Ascending aorta (tissue), 2 donors: ENCODE measurements at regions not wholly inside any gene's neighbourhood (a gene's known extent, or its start where the extent isn't known, plus 50 kb on each side); places are given as distances from the start of the nearest gene placed in this dataset.

Experiments
- DNase-seq, 2 donors: peaks; one replicate each; pipeline ENCODE4 v3.0.0-alpha.2; 2019; ENCODE audit warnings: low spot score in 2 of 2
- H3K27ac ChIP-seq, 2 donors: fragments of 200-600 bp; sonication (generic); one replicate each; pipeline ENCODE4 v1.5.1; 2016 to 2017; ENCODE audit warnings: mild to moderate bottlenecking in 1 of 2
- H3K27me3 ChIP-seq: fragments of 200-600 bp; sonication (generic); one replicate; pipeline ENCODE4 v1.5.1; 2017
- H3K36me3 ChIP-seq, 2 donors: fragments of 200-600 bp; sonication (generic); one replicate each; pipeline ENCODE4 v1.5.1; 2016
- H3K4me1 ChIP-seq, 2 donors: fragments of 200-600 bp; sonication (generic); one replicate each; pipeline ENCODE4 v1.5.1; 2016 to 2017; ENCODE audit warnings: mild to moderate bottlenecking in 1 of 2
- H3K4me3 ChIP-seq, 2 donors: fragments of 200-600 bp; sonication (generic); one replicate each; pipeline ENCODE4 v1.5.1; 2016 to 2017; ENCODE audit warnings: mild to moderate bottlenecking in 1 of 2
- H3K9me3 ChIP-seq, 2 donors: fragments of 200-600 bp; sonication (generic); one replicate each; pipeline ENCODE4 v1.5.1; 2016
- intact Hi-C: fragments of 100-400 bp; cut with DNase I; formaldehyde crosslinking; loops from one replicate; pipeline ENCODE4 v1.15.1; 2023
- TF ChIP-seq, protein P1 (sequence below), 3 experiments: fragments of 200-600 bp in 2 of 3; fragments of 450-650 bp in 1 of 3; sonication (generic) in 2 of 3; IDR thresholded peaks; one replicate each; pipeline ENCODE4 v1.5.1; 2016 to 2019; ENCODE audit warnings: antibody characterized with exemption in 3 of 3, mild to moderate bottlenecking in 1 of 3, moderate library complexity in 1 of 3

DNA sequence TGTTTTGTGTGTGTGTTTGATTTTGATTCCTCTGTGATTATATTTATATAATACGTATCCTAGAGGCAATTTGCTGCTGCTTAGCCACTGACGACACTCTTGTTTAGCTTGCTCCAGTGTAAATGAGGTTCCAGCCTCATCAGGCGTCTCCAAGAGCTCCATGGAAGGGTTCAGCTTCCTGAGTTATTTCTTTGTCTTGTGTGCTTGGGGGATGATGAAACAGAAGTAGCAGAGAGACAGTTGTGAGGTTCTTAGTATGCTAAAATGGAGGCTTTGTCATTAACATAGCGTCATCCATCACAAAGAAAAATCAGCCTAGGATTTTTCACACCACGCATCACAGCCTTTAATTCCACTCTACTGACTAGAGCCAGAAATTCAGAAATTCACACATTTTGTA lies 85.1 kb downstream of the KLF6 start:
- Histone ChIP-seq H3K4me1 (no peaks in the 10 kb centered on the region), H3K9me3 (no peaks in the 10 kb centered on the region), H3K27me3 (no peaks in the 10 kb centered on the region), H3K27ac (no peak overlapping the region), H3K36me3 (no peaks in the 10 kb centered on the region), H3K4me3 (no peak overlapping the region)
- DNase-seq: no peak
- TF ChIP-seq, protein P1, sequence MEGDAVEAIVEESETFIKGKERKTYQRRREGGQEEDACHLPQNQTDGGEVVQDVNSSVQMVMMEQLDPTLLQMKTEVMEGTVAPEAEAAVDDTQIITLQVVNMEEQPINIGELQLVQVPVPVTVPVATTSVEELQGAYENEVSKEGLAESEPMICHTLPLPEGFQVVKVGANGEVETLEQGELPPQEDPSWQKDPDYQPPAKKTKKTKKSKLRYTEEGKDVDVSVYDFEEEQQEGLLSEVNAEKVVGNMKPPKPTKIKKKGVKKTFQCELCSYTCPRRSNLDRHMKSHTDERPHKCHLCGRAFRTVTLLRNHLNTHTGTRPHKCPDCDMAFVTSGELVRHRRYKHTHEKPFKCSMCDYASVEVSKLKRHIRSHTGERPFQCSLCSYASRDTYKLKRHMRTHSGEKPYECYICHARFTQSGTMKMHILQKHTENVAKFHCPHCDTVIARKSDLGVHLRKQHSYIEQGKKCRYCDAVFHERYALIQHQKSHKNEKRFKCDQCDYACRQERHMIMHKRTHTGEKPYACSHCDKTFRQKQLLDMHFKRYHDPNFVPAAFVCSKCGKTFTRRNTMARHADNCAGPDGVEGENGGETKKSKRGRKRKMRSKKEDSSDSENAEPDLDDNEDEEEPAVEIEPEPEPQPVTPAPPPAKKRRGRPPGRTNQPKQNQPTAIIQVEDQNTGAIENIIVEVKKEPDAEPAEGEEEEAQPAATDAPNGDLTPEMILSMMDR (IDR thresholded peaks at IDR 0.05): no peak
- intact Hi-C loops: no loop called here

DNA sequence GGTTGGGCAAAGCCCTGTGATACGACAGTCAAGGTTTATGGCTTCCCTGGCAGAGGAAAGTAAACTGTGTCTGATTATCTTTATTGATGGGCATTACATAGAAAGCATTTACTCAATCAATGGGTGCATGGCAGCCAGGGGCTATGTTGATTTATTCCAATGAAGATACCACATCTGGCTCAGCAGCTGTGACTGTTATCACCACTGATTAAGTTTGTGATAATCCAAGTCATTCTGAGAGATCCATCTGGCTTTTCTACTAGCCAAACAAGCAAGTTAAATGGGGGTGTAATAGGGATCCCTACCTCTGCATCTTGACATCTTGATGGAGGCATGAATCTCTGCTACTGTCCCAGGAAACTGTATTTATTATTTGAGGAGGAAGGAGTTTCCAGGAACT lies 86.7 kb downstream of the KLF6 start:
- H3K4me3 ChIP-seq: no peak overlapping the region
- H3K27me3 ChIP-seq: no peaks in the 10 kb centered on the region
- no peak for DNase-seq
- no peaks in the 10 kb centered on the region for H3K4me1 ChIP-seq
- TF ChIP-seq, protein P1 (IDR thresholded peaks at IDR 0.05): no peak
- intact Hi-C loops: no loop called here
- H3K9me3 ChIP-seq: no peaks in the 10 kb centered on the region
- H3K27ac ChIP-seq: no peak overlapping the region
- H3K36me3 ChIP-seq: no peaks in the 10 kb centered on the region

DNA sequence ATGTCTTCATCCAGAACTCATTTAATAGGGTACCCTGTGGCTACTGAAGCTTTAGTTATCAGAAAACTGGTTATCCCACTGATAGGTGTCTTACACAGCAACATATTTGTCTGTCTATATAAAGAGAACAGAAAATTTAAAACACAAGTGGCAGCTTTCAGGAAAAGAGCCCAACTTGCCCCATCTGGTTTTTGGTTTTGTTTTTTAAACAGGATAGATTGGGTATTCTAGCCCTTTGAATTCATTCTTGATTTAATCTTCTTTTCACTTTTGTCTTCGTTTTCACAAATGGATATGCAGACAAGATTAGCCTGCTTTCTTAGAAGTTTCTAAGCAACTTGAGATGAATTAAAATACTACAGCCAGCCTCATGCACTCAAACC lies 91.3 kb downstream of the KLF6 start:
- Histone ChIP-seq H3K9me3 (no peaks in the 10 kb centered on the region), H3K4me1 (no peaks in the 10 kb centered on the region), H3K27me3 (no peaks in the 10 kb centered on the region), H3K27ac (no peak overlapping the region), H3K4me3 (no peak overlapping the region), H3K36me3 (no peaks in the 10 kb centered on the region)
- no peak for DNase-seq
- intact Hi-C loops: no loop called here
- TF ChIP-seq, protein P1 (IDR thresholded peaks at IDR 0.05): no peak

DNA sequence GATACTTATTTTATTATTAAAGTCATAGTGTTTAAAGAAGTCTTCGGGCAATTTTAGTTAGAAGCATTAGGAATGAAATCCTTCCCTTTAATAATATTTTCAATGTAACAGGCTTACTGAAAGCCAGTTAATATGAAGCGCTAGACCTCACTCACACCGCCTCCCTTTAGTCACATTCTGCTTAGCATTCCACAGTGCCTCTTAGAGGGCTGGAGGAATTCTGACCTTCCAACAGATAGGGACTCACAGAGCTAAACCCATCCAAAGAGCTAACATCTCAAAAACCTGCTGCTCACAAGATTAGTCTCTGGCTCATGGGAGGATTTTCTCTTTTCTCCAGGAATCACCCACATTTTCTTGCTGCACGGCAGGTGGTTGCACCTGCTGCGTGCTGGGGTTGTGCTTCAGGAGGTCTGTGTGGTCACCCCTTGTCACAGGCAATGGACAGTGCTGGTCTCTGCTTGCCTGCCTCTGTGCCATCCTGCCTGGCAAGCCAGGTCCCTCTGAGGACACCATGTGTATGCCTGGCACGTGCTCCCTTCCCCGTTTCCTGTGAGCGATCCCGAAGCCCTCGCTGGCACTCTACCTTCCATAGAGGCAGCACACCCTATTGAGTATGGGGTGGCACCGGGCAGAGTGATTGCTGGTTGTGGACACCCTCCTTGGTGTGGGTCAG lies 91.8 kb downstream of the KLF6 start:
- intact Hi-C loops: no loop called here
- no peak for DNase-seq
- no peaks in the 10 kb centered on the region for H3K36me3 ChIP-seq
- H3K9me3 ChIP-seq: no peaks in the 10 kb centered on the region
- H3K4me3 ChIP-seq: no peak overlapping the region
- TF ChIP-seq, protein P1 (IDR thresholded peaks at IDR 0.05): no peak
- H3K27ac ChIP-seq: no peak overlapping the region
- no peaks in the 10 kb centered on the region for H3K27me3 ChIP-seq
- H3K4me1 ChIP-seq: no peaks in the 10 kb centered on the region

DNA sequence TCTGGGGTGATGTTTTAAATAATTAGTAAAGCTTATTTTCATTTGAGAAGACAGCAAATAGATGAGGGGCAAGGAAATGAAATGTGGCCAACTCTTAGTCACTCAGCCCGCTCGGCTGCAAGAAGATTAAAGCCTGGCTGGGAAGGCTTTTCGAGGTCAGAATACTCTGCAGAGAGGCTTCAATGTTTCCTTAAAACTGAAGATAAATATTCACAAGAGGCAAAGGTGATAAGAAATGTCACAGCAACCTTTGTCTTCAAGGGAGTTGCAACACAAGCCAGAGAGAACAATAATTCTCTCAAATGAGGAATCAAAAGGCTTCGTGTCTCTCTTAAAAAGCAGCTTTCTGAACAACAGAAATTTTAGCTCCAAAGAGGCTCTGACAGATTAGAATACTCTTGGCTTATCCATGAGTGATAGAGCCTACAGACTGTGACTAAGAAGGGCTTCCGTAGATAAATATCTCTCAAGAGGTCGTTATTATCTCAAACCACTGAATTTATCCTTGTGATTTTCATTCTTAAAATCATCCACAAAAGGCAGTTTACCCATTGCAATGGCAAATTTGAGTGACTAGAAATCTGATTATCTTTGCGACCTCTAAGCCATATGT lies 92.5 kb downstream of the KLF6 start:
- intact Hi-C loops: no loop called here
- no peak for DNase-seq
- Histone ChIP-seq H3K4me3 (no peak overlapping the region), H3K4me1 (no peaks in the 10 kb centered on the region), H3K27me3 (no peaks in the 10 kb centered on the region), H3K9me3 (no peaks in the 10 kb centered on the region), H3K36me3 (no peaks in the 10 kb centered on the region), H3K27ac (no peak overlapping the region)
- TF ChIP-seq, protein P1 (IDR thresholded peaks at IDR 0.05): no peak
